ENCODE measurements at regions not wholly inside any gene's neighbourhood (a gene's known extent, or its start where the extent isn't known, plus 50 kb on each side); places are given as distances from the start of the nearest gene placed in this dataset.
"Not testable (repeated sequence)": the region's sequence is repeated elsewhere in the genome, so short reads cannot be mapped to it uniquely, and the experiment has no call there.

GRCh38 chr10:113473011-113473410 is 79.8 kb upstream of the HABP2 start:
- no peak for DNase-seq

DNA sequence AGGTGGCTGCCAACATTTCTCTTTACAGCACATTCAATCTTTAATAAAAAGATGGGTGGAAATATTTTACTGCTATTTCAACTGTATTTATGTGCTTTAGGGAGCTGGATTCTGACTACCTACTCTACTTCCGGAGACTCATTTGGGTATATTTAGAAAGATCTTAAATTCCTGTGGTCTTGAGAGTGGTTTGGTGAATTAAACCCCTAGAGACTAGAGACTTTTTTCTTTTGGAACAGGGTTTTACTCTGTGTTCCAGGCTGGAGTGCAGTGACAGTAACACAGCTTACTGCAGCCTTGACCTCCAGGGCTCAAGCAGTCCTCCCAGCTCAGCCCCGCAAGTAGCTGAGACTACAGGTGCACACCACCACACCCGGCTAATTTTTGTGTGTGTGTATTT is 79.0 kb upstream of the HABP2 start:
- no peak for DNase-seq

DNA sequence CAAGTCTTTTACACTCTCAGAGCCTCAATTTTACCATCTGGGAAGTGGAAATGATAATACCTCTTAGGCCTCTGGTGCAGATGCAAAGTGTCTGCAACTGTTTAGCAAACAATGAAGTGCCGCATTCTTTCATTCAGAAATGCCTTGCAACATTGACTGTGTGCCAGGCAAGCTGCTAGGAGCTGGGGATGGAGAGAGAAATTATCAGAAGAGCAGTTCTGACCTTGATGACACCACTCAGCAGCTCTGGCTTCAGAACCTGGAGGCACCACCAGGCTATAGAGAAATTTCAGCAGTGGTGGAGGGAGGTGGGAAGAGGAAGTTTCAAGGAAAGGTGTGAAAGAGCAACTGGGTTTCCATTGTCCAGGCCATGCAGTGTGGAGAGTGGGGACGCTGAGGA is 78.1 kb upstream of the HABP2 start:
- no peak for DNase-seq

- no peak for DNase-seq
These were observed 77.5 kb upstream of the HABP2 start for GRCh38 chr10:113475381-113475807.

DNA sequence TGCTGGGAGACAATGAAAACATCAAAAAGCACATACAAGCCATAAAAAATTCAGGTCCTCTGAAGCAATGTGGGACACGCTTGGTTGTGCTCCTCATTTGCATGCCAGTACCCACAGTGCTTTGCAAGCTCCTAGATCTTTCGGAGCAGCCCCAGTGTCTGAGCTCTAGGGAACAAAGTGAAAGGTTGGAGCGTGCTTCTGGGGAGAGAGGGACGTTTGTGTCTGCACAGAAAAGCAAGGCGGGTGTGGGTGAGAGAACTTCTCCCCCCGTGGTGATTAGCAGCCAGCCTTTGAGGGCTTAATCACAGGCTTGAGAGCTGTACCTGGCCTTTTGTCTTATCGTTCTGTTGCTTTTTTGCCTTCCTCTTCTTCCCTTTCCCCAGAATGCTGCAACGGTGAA is 76.7 kb upstream of the HABP2 start:
- DNase-seq, result no peak

DNA sequence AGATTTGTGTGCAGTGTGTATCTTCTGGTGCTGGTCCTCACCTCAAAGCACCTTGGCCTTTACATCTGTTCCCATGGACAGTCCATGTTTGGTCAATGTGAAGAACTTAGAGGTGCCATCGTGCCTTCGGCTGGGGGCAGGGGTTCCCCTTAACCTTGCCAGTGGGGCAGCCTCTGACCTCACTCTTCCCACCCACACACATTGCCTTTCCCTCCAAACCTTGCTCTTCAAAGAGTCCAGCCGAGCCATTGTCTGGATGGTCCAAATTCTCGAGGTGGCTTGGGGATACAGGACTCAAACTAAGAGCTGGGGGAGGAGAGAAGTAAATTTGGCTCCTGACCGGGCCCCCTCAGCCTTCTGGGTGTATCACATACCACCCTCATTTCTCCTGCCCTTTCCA is 76.2 kb upstream of the HABP2 start:
- DNase-seq, result no peak

- no peak for DNase-seq
These were observed 75.4 kb upstream of the HABP2 start for GRCh38 chr10:113477451-113477850.

GRCh38 chr10:113479346-113480080 is 73.3 kb upstream of the HABP2 start:
- no peak for DNase-seq

DNA sequence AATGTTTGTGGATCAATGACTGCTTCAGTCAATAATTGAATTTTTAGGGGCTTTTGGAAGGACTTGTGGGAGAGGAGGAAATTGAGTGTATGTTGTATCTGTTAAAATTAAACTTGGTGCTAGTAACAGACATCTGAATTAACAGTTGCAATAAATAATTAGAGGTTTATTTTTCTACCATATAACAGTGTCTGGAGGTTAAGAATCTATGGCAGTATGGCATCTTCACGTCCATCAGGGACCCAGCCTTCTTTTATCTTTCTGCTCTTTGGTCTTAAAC is 72.8 kb upstream of the HABP2 start:
- no peak for DNase-seq

DNA sequence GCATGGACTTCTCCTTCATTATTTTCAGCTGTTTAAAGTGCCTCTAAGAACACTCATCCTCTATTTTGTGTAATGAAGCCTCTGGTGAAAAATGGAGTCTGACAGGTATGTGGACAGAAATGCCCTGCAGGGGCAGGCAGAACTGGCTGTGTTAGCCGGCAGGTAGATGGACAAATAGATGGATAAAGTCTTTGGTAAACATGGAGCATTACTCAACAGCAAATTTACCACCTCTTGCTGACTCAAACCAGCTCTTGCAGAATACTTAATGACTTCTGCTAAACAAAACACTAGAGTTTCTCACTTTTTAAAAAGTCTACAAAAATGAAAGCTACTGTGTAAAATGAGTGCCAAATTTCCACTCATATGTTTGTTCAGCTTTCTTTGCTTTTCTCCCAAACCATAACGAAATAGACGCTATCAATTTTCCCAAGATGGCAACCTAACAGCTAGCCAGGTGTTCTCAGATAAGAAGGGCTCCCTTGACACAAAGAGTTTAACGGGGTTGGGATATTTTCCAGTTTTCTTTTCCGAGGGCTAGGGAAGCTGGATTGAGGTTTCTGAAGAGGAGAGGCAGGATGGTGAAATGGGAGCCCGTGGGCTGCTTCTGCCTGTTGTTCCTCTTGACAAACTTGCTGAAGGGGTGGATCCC is 71.9 kb upstream of the HABP2 start:
- no peak for DNase-seq

DNA sequence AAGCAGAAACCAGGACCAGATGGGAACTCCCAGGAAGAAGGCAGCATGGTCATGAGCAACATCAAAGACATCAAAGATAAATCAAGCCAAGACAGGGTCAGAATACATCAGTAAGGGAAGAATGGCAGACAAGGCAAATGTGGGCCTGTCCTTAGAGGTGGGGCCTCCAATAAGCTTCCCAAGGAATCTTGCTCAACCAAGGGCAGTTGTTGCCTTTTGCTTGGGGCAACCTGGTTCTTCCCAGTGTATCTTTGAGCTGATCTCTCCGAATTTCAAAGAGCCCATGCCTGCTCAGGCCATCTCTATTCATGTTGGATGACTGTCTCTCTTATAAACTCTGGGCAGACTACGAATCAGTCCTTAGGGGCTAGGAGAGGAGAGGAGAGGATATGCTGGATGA is 68.4 kb upstream of the HABP2 start:
- DNase-seq, result no peak

- no peak for DNase-seq
These were observed 67.1 kb upstream of the HABP2 start for GRCh38 chr10:113485736-113486135.

DNA sequence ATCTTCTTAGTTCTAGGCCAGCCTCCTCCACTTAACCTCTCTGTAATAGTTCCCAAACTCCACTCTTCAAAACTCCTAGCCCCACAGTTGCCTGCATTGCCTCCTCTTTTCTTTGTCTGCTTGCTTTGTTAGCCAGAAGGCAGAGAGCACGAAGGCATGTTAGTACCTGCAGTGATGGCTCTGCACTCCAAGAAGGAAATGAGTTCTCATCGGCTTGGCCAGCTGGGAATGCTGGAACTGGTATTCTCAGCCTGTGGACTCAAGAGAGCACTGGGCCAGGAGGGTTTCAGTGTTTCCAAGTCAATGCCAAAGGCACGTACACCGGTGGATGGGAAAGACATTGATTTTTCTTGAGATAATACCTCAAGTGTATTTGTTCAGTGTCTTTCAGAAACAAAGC is 66.3 kb upstream of the HABP2 start:
- DNase-seq, result no peak

- DNase-seq, result no peak
These were observed 65.7 kb upstream of the HABP2 start for GRCh38 chr10:113487154-113487553.

GRCh38 chr10:113488186-113488585 is 64.7 kb upstream of the HABP2 start:
- no peak for DNase-seq

DNA sequence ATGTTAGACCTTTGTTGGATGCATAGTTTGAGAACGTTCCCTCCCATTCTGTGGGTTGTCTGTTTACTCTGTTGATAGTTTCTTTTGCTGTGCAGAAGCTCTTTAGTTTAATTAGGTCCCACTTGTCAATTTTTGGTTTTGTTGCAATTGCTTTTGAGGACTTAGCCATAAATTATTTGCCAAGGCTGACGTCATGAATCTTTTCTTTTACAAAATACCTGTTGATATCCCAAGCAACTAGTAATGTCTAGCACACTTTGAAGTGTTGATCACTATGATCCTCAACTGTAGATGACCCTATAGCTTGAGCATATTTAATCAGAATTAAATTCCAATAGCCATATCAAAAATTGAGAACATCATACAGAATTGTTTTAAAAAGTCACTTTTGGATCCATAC is 63.3 kb upstream of the HABP2 start:
- DNase-seq, result not testable (repeated sequence)

- no peak for DNase-seq
These were observed 60.8 kb upstream of the HABP2 start for GRCh38 chr10:113491967-113492565.

DNA sequence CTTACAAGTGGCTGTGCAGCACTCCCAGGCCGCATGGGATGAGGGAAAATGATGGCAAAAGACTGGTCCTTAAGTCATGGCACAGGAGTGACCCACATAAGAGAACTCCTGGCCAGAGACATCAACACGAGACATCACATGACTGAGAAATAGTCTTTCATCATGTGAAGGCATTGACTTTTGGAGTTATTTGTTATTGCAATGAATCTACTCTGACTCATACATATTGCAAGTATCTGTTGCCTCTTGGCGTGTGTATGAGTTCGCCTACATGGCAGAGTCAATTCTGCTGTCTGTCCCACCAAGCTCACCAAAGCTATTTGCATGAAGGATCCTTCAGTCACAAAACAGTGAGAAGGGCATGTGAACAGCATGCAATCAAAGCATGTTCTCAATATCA is 59.7 kb upstream of the HABP2 start:
- no peak for DNase-seq

DNA sequence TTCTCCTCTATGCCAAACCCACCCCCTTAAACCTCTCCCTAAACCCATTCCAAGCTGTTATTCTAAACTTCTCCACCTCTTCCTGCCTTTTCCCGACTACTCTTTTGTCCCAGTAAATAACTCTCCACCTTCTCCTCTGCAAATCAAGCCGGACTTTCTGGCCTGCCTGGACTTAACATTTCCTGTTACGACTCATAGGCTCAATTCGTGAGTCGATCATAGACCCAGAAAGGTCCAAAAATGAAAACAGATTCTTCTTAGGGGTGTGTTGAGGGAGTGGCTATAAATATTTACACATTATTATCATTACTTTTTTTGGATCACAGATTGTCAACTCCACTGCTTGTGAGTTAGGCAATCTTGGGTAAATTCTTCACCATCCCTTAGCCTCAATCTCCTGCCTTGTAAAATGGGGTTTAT is 59.0 kb upstream of the HABP2 start:
- no peak for DNase-seq

GRCh38 chr10:113494761-113495160 is 58.1 kb upstream of the HABP2 start:
- DNase-seq, result no peak

GRCh38 chr10:113495553-113495952 is 57.3 kb upstream of the HABP2 start:
- no peak for DNase-seq

GRCh38 chr10:113496111-113497109 is 56.4 kb upstream of the HABP2 start:
- no peak for DNase-seq

GRCh38 chr10:113497198-113497597 is 55.7 kb upstream of the HABP2 start:
- no peak for DNase-seq
